OCI-LY1 (cell line): ENCODE measurements at regions not wholly inside any gene's neighbourhood (a gene's known extent, or its start where the extent isn't known, plus 50 kb on each side); places are given as distances from the start of the nearest gene placed in this dataset.

Experiments
- H2AFZ ChIP-seq: fragments of 200-600 bp; sonication (generic), shearing (Covaris generic); 2 replicates; pipeline ENCODE4 v1.6.0; 2014; ENCODE audit warnings: antibody characterized with exemption, mild to moderate bottlenecking, low read length
- H3F3A ChIP-seq: fragments of 200-600 bp; sonication (generic), shearing (Covaris generic); 2 replicates; pipeline ENCODE4 v1.6.0; 2014; ENCODE audit warnings: mild to moderate bottlenecking, antibody characterized with exemption, low read length, moderate library complexity; ENCODE audit not compliant: insufficient read depth
- H3K27ac ChIP-seq: fragments of 200-600 bp; sonication (generic); 2 replicates; pipeline ENCODE4 v1.5.1; 2014; ENCODE audit warnings: low read length, mixed run types, mild to moderate bottlenecking, low read depth; ENCODE audit not compliant: poor library complexity, severe bottlenecking
- H3K27me3 ChIP-seq: fragments of 200-600 bp; sonication (generic); 2 replicates; pipeline ENCODE4 v1.6.0; 2014; ENCODE audit warnings: antibody characterized with exemption, mild to moderate bottlenecking, low read length, moderate library complexity; ENCODE audit not compliant: insufficient read depth
- H3K36me3 ChIP-seq: fragments of 200-600 bp; sonication (generic); 2 replicates; pipeline ENCODE4 v1.6.1; 2014; ENCODE audit warnings: mild to moderate bottlenecking, antibody characterized with exemption, low read length, moderate library complexity, mixed read lengths; ENCODE audit not compliant: insufficient read depth
- H3K4me1 ChIP-seq: fragments of 200-600 bp; sonication (generic); 2 replicates; pipeline ENCODE4 v1.5.1; 2014; ENCODE audit warnings: mild to moderate bottlenecking, low read length, moderate library complexity; ENCODE audit not compliant: insufficient read depth, severe bottlenecking
- H3K4me2 ChIP-seq: fragments of 200-600 bp; sonication (generic), shearing (Covaris generic); 2 replicates; pipeline ENCODE4 v1.6.1; 2014; ENCODE audit warnings: low read length
- H3K4me3 ChIP-seq: fragments of 200-600 bp; sonication (generic); 2 replicates; pipeline ENCODE4 v1.5.1; 2014; ENCODE audit warnings: low read length, low read depth, mild to moderate bottlenecking, mixed read lengths; ENCODE audit not compliant: poor library complexity, severe bottlenecking
- H3K79me2 ChIP-seq: fragments of 200-600 bp; shearing (Covaris generic); 2 replicates; pipeline ENCODE4 v1.6.1; 2016; ENCODE audit warnings: mixed run types, low read length, mixed read lengths; ENCODE audit not compliant: insufficient read depth
- H3K9ac ChIP-seq: fragments of 200-600 bp; sonication (generic), shearing (Covaris generic); 2 replicates; pipeline ENCODE4 v1.6.1; 2014; ENCODE audit warnings: mild to moderate bottlenecking, low read length, mixed read lengths
- H3K9me2 ChIP-seq: fragments of 200-600 bp; sonication (generic), shearing (Covaris generic); 2 replicates; pipeline ENCODE4 v1.6.1; 2014; ENCODE audit warnings: low read depth, mild to moderate bottlenecking, low read length, mixed read lengths
- H3K9me3 ChIP-seq: fragments of 200-600 bp; shearing (Covaris generic); 2 replicates; pipeline ENCODE4 v1.6.1; 2014; ENCODE audit warnings: low read length, mixed read lengths
- H4K20me1 ChIP-seq: fragments of 200-600 bp; sonication (generic), shearing (Covaris generic); 2 replicates; pipeline ENCODE4 v1.6.0; 2016; ENCODE audit warnings: mild to moderate bottlenecking, low read length; ENCODE audit not compliant: insufficient read depth
- CTCF ChIP-seq: fragments of 200-600 bp; sonication (generic), shearing (Covaris generic); IDR thresholded peaks from 2 replicates; pipeline ENCODE4 v1.5.1; 2017; ENCODE audit warnings: mild to moderate bottlenecking, antibody characterized with exemption, low read length, moderate library complexity, mixed read lengths
- EZH2 ChIP-seq: fragments of 200-600 bp; sonication (generic), shearing (Covaris generic); IDR thresholded peaks from 2 replicates; pipeline ENCODE4 v1.8.0; 2017; ENCODE audit warnings: borderline replicate concordance, mixed run types, mild to moderate bottlenecking, antibody characterized with exemption, low read length, moderate library complexity, mixed read lengths

DNA sequence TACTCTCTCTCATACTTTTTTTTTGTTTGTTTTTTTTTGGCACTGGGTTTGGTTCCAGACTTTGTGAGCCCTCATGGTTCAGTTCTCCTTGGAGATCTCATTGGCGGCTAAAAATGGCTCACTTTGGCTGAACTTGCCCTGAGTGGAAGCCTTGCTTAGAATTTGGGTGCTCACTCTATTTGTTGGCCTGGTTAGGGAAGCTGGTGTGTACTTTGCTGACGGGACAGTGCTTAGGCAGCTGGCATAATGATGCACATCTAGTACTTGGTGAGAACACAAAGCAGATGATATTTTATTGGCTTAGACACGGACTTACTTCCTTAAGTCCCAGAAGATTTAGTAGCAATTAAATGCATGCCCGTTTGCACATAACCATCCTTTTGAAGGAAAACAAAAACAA is 66.5 kb upstream of the GRAMD1B start:
- no peaks in the 10 kb centered on the region for H3K79me2 ChIP-seq
- H3K36me3 ChIP-seq = no peaks in the 10 kb centered on the region
- H3K4me1 ChIP-seq = no peaks in the 10 kb centered on the region
- H3K4me2 ChIP-seq = no peak overlapping the region
- H3F3A ChIP-seq = no peaks in the 10 kb centered on the region
- H4K20me1 ChIP-seq = no peaks in the 10 kb centered on the region
- TF ChIP-seq EZH2 (no peak), CTCF (no peak)
- no peaks in the 10 kb centered on the region for H3K27me3 ChIP-seq
- H3K4me3 ChIP-seq = no peak overlapping the region
- H3K9ac ChIP-seq = no peak overlapping the region
- no peak overlapping the region for H3K27ac ChIP-seq
- H2AFZ ChIP-seq = no peak overlapping the region
- H3K9me2 ChIP-seq = no peaks in the 10 kb centered on the region
- H3K9me3 ChIP-seq = no peaks in the 10 kb centered on the region

GRCh38 chr11:123362941-123363340 is 67.1 kb upstream of the GRAMD1B start:
- no peak overlapping the region for H3K27ac ChIP-seq
- H3K27me3 ChIP-seq = no peaks in the 10 kb centered on the region
- H3K4me3 ChIP-seq = no peak overlapping the region

DNA sequence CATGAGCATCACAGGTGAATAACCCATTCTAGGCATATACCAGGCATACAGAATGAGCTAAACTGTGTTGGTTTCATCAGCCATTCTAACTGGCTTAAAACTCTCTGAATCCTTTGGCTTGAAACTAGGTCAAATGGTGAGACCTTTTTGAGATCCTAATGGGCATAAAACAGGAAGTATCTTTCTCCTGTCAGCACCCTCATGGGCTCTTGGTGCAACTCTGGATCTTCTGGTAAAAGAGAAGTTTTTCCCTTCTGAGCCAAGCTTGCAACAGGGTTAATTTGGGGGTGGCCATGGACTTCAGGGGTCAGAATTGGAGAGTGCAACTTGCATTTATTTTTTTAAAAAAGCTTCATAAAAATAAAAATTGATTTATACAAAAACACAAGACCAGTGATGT is 67.9 kb upstream of the GRAMD1B start:
- H3F3A ChIP-seq = no peaks in the 10 kb centered on the region
- no peak overlapping the region for H3K4me3 ChIP-seq
- H3K27me3 ChIP-seq = no peaks in the 10 kb centered on the region
- H3K9me3 ChIP-seq = no peaks in the 10 kb centered on the region
- TF ChIP-seq CTCF = no peak
- no peak for TF ChIP-seq EZH2
- no peaks in the 10 kb centered on the region for H3K79me2 ChIP-seq
- H3K4me2 ChIP-seq = no peak overlapping the region
- H3K36me3 ChIP-seq = no peaks in the 10 kb centered on the region
- no peaks in the 10 kb centered on the region for H4K20me1 ChIP-seq
- H3K27ac ChIP-seq = no peak overlapping the region
- H3K4me1 ChIP-seq = no peaks in the 10 kb centered on the region
- no peaks in the 10 kb centered on the region for H3K9me2 ChIP-seq
- H2AFZ ChIP-seq = no peak overlapping the region
- H3K9ac ChIP-seq = no peak overlapping the region

More at GRCh38 chr11:123362941-123363340, 67.1 kb upstream of the GRAMD1B start:
- Histone ChIP-seq H4K20me1 (no peaks in the 10 kb centered on the region), H3K9me2 (no peaks in the 10 kb centered on the region), H3K9me3 (no peaks in the 10 kb centered on the region), H3K9ac (no peak overlapping the region), H3K4me1 (no peaks in the 10 kb centered on the region), H3K36me3 (no peaks in the 10 kb centered on the region), H3F3A (no peaks in the 10 kb centered on the region), H3K79me2 (no peaks in the 10 kb centered on the region), H2AFZ (no peak overlapping the region), H3K4me2 (no peak overlapping the region)
- TF ChIP-seq CTCF (no peak), EZH2 (no peak)
